Panc1 (cell line): ENCODE measurements at regions not wholly inside any gene's neighbourhood (a gene's known extent, or its start where the extent isn't known, plus 50 kb on each side); places are given as distances from the start of the nearest gene placed in this dataset.

Experiments
- ATAC-seq: fragments of 200-7000 bp; cut with Tn5 transposase; 2 replicates; pipeline ENCODE4 v1.9.1; 2020; ENCODE audit warnings: mild to moderate bottlenecking, moderate library complexity
- BruUV-seq: library from RNA; stranded (reverse); fragments of 400-500 nt; replicated peaks from 2 replicates; lab custom pipeline; 2021; lab: Mats Ljungman, UMichigan
- CTCF ChIA-PET: fragments of 300-600 bp; sonication (Branson Sonifier 250); formaldehyde crosslinking; loops from one replicate; lab custom pipeline; 2022; ENCODE audit warnings: antibody characterized with exemption; lab: Charles Lee
- POLR2A ChIA-PET: fragments of 300-600 bp; sonication (Branson Sonifier 250); formaldehyde crosslinking; loops from one replicate; lab custom pipeline; 2022; ENCODE audit warnings: antibody characterized with exemption; lab: Charles Lee
- DNase-seq: peaks from one replicate; pipeline ENCODE4 v3.0.0-alpha.2; 2010; ENCODE audit warnings: low read depth, low spot score
- H3K27ac ChIP-seq: 2 replicates; pipeline ENCODE4 v1.5.1; 2011; ENCODE audit warnings: mild to moderate bottlenecking, low read length, inconsistent platforms
- H3K27me3 ChIP-seq: fragments of 200-500 bp; sonication (Bioruptor generic); 2 replicates; pipeline ENCODE4 v1.6.0; 2014; ENCODE audit warnings: low read length, inconsistent platforms; ENCODE audit not compliant: control insufficient read depth, insufficient read depth
- H3K36me3 ChIP-seq: fragments of 200-500 bp; sonication (Bioruptor generic); 2 replicates; pipeline ENCODE4 v1.5.1; 2014; ENCODE audit warnings: inconsistent platforms, mild to moderate bottlenecking, low read length, moderate library complexity; ENCODE audit not compliant: control insufficient read depth, insufficient read depth
- H3K4me1 ChIP-seq: 2 replicates; pipeline ENCODE4 v1.5.1; 2011; ENCODE audit warnings: inconsistent platforms, mild to moderate bottlenecking, low read length, moderate library complexity; ENCODE audit not compliant: control insufficient read depth, insufficient read depth
- H3K4me3 ChIP-seq, 2 experiments: 2 replicates each; pipeline ENCODE4 v1.5.1; 2011 to 2012; ENCODE audit warnings: low read depth in 2 of 2, low read length in 2 of 2, mild to moderate bottlenecking in 2 of 2, inconsistent platforms in 1 of 2, moderate library complexity in 1 of 2
- H3K9me3 ChIP-seq: fragments of 200-500 bp; sonication (Bioruptor generic); 2 replicates; pipeline ENCODE4 v1.5.1; 2014; ENCODE audit warnings: low read depth, mild to moderate bottlenecking, inconsistent platforms, low read length, moderate library complexity; ENCODE audit not compliant: control insufficient read depth, insufficient read depth
- POLR2AphosphoS5 ChIP-seq: IDR thresholded peaks from 2 replicates; pipeline ENCODE4 v1.6.1; 2012; ENCODE audit warnings: mild to moderate bottlenecking, low read depth, low read length, moderate library complexity
- REST ChIP-seq, 2 experiments: IDR thresholded peaks; 2 replicates each; pipeline ENCODE4 v1.6.1; 2011 to 2012; ENCODE audit warnings: low read depth in 2 of 2, control low read depth in 1 of 2, low read length in 1 of 2, mild to moderate bottlenecking in 1 of 2, moderate library complexity in 1 of 2; ENCODE audit not compliant: insufficient read depth in 1 of 2
- SIN3A ChIP-seq: IDR thresholded peaks from 2 replicates; pipeline ENCODE4 v1.6.1; 2012; ENCODE audit warnings: low read depth, mild to moderate bottlenecking, low read length, moderate library complexity, borderline replicate concordance; ENCODE audit not compliant: insufficient read depth
- TCF7L2 ChIP-seq: IDR thresholded peaks from 2 replicates; pipeline ENCODE4 v1.6.1; 2011; ENCODE audit warnings: mild to moderate bottlenecking, low read depth, low read length, inconsistent platforms
- in situ Hi-C: cut with HindIII; loops from 2 replicates; pipeline ENCODE4 v1.10.0; 2016; ENCODE audit warnings: low sequenced_read_pairs, low pct_unique_long_range_greater_than_20kb
- intact Hi-C: fragments of 100-400 bp; cut with micrococcal nuclease; formaldehyde crosslinking; loops from one replicate; pipeline ENCODE4 v1.10.0; 2022; ENCODE audit not compliant: unreplicated experiment
- TF ChIP-seq, protein P1 (sequence below): fragments of 450-650 bp; IDR thresholded peaks from 2 replicates; pipeline ENCODE4 v1.5.1; 2017; ENCODE audit warnings: mild to moderate bottlenecking

- Histone ChIP-seq H3K4me1 (no peaks in the 10 kb centered on the region), H3K4me3 (no peak overlapping the region), H3K27me3 (no peaks in the 10 kb centered on the region), H3K9me3 (no peaks in the 10 kb centered on the region), H3K27ac (no peak overlapping the region), H3K36me3 (no peaks in the 10 kb centered on the region)
- no TSS peak for BruUV-seq
- ChIA-PET POLR2A (no interaction called here), CTCF (no interaction called here)
- ATAC-seq (no peak), DNase-seq (no peak)
- no peak for TF ChIP-seq TCF7L2
- intact Hi-C loops (no loop called here), in situ Hi-C loops (no loop called here)
Observed at GRCh38 chr20:55142932-55143331, 667.5 kb downstream of the DOK5 start.

DNA sequence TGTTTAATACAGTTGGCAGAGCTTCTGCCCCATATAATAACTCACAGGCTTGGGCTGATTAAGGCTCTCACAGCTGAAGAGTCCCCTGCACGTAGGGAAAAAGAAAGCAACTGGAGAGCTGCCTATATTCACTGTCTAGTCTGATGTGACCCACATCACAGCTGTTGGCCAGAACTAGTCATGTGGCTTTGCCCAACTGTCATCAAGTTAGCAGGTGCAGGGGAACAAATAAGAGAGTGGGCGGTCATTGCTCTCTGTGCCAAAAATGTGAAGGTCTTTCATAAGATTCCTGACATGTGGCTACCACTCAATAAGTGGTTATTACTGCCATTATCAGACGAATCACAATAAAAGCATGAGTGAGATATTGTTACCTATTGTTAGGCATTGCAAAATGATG, 665.2 kb downstream of the DOK5 start:
- no peak for DNase-seq
- no TSS peak for BruUV-seq
- no peak overlapping the region for H3K27ac ChIP-seq
- ATAC-seq: no peak
- no peaks in the 10 kb centered on the region for H3K4me1 ChIP-seq
- in situ Hi-C loops: no loop called here
- H3K4me3 ChIP-seq: no peak overlapping the region
- no peaks in the 10 kb centered on the region for H3K9me3 ChIP-seq
- POLR2A ChIA-PET: no interaction called here
- intact Hi-C loops: no loop called here
- H3K36me3 ChIP-seq: no peaks in the 10 kb centered on the region
- H3K27me3 ChIP-seq: no peaks in the 10 kb centered on the region
- TF ChIP-seq REST (IDR thresholded peaks at IDR 0.05; ENCODE audit: insufficient read depth in 1 of 2, low read depth in 2 of 2, low read length in 1 of 2): no peak
- no peak for TF ChIP-seq TCF7L2
- CTCF ChIA-PET: no interaction called here

GRCh38 chr20:55139173-55139765, 663.9 kb downstream of the DOK5 start:
- Histone ChIP-seq H3K27me3 (no peaks in the 10 kb centered on the region), H3K4me1 (no peaks in the 10 kb centered on the region), H3K27ac (no peak overlapping the region), H3K4me3 (no peak overlapping the region), H3K36me3 (no peaks in the 10 kb centered on the region), H3K9me3 (no peaks in the 10 kb centered on the region)
- CTCF ChIA-PET: no interaction called here
- no peak for ATAC-seq
- POLR2A ChIA-PET: no interaction called here
- in situ Hi-C loops (no loop called here), intact Hi-C loops (no loop called here)
- no peak for DNase-seq
- TF ChIP-seq POLR2AphosphoS5 (no peak), TCF7L2 (no peak), REST (IDR thresholded peaks at IDR 0.05; ENCODE audit: insufficient read depth in 1 of 2, low read depth in 2 of 2, low read length in 1 of 2) (no peak), SIN3A (no peak)
- TF ChIP-seq, protein P1, sequence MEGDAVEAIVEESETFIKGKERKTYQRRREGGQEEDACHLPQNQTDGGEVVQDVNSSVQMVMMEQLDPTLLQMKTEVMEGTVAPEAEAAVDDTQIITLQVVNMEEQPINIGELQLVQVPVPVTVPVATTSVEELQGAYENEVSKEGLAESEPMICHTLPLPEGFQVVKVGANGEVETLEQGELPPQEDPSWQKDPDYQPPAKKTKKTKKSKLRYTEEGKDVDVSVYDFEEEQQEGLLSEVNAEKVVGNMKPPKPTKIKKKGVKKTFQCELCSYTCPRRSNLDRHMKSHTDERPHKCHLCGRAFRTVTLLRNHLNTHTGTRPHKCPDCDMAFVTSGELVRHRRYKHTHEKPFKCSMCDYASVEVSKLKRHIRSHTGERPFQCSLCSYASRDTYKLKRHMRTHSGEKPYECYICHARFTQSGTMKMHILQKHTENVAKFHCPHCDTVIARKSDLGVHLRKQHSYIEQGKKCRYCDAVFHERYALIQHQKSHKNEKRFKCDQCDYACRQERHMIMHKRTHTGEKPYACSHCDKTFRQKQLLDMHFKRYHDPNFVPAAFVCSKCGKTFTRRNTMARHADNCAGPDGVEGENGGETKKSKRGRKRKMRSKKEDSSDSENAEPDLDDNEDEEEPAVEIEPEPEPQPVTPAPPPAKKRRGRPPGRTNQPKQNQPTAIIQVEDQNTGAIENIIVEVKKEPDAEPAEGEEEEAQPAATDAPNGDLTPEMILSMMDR: no peak
- no TSS peak for BruUV-seq
